Mucosa of descending colon (tissue), 3 donors: ENCODE measurements at regions not wholly inside any gene's neighbourhood (a gene's known extent, or its start where the extent isn't known, plus 50 kb on each side); places are given as distances from the start of the nearest gene placed in this dataset.

ENCODE experiments used
- ATAC-seq: fragments of 200-7000 bp; cut with Tn5 transposase; one replicate; pipeline ENCODE4 v1.9.1; 2020; ENCODE audit warnings: mild to moderate bottlenecking, moderate library complexity
- DNase-seq, 3 donors: peaks; one replicate each; pipeline ENCODE4 v3.0.0-alpha.2; 2020
- H3K36me3 ChIP-seq: fragments of 200-600 bp; one replicate; pipeline ENCODE4 v1.8.0; 2021; ENCODE audit warnings: low read depth, mild to moderate bottlenecking
- H3K4me1 ChIP-seq: fragments of 200-600 bp; one replicate; pipeline ENCODE4 v1.8.0; 2021; ENCODE audit warnings: low read depth, mild to moderate bottlenecking
- H3K4me3 ChIP-seq: fragments of 200-600 bp; one replicate; pipeline ENCODE4 v1.8.0; 2021; ENCODE audit warnings: mild to moderate bottlenecking
- H3K9me3 ChIP-seq: fragments of 200-600 bp; one replicate; pipeline ENCODE4 v1.8.0; 2021; ENCODE audit warnings: mild to moderate bottlenecking
- intact Hi-C, 2 donors: fragments of 100-400 bp; cut with DNase I in 1 of 2; cut with micrococcal nuclease in 1 of 2; formaldehyde crosslinking; loops; one replicate each; pipeline versions ENCODE4 v1.11.0 to v1.11.1; 2022; cut with DNase I, micrococcal nuclease
- TF ChIP-seq, protein P1 (sequence below): fragments of 200-600 bp; IDR thresholded peaks from one replicate; pipeline ENCODE4 v1.8.0; 2022; ENCODE audit warnings: antibody characterized with exemption, mild to moderate bottlenecking
- donor health status: DM: no; HTN: no; CAD: no; lungs with moderate emphysema.
- donor health status: DM: no; HTN: no; CAD: no.
- donor health status: DM: no; HTN: yes; CAD: no.

DNA sequence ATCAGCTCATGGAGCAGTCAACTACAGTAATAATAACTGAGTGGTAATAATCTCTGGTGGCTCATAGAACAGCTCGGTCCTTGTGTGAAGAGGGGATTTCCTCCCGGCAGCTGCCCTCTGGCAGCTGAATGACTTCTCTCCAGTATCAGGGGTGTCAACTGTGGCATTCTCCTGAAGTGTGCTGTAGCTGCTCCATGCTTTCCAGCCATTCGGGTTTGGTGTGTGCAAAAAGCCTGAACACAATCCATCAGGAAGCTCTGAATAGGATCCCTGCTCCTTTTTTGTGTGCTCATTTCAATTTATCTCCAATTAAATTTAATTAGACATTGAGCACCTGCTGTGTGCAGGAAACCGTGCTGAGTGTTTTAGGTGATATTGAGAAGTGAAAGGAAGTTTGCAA is 59.8 kb upstream of the BARX1 start:
- Histone ChIP-seq H3K4me3 (no peak overlapping the region), H3K36me3 (no peaks in the 10 kb centered on the region), H3K9me3 (no peaks in the 10 kb centered on the region), H3K4me1 (no peaks in the 10 kb centered on the region)
- TF ChIP-seq, protein P1, sequence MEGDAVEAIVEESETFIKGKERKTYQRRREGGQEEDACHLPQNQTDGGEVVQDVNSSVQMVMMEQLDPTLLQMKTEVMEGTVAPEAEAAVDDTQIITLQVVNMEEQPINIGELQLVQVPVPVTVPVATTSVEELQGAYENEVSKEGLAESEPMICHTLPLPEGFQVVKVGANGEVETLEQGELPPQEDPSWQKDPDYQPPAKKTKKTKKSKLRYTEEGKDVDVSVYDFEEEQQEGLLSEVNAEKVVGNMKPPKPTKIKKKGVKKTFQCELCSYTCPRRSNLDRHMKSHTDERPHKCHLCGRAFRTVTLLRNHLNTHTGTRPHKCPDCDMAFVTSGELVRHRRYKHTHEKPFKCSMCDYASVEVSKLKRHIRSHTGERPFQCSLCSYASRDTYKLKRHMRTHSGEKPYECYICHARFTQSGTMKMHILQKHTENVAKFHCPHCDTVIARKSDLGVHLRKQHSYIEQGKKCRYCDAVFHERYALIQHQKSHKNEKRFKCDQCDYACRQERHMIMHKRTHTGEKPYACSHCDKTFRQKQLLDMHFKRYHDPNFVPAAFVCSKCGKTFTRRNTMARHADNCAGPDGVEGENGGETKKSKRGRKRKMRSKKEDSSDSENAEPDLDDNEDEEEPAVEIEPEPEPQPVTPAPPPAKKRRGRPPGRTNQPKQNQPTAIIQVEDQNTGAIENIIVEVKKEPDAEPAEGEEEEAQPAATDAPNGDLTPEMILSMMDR = no peak
- DNase-seq (no peak), ATAC-seq (no peak)
- intact Hi-C loops = no loop called here

DNA sequence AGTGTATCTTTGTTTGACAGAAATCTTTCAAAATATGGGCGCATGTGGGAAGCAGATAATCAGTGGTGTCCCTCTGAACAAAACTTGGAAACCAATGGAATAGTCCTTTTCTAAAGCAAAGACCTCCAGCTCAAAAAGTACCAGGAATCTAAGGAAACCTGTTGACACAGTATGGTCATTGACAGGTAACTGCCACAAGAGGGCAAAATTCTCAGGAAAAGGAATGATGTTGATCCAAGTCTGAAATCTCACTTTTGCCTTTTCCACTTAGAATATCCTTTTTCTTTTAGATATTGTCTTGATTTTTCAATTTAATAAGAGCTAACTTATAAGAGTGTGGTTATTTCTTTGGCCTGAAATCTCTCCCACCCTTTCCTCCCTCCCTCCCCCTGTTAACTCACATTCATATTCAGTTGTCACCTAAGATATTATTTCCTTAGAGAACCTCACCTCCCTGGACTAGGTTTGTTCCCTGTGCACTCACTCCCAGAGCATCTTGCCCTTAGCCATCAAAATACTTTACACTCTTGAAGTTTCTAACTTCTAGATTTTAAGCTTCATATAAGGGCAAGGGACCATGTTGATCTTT is 59.0 kb upstream of the BARX1 start:
- intact Hi-C loops = no loop called here
- Histone ChIP-seq H3K4me3 (no peak overlapping the region), H3K9me3 (no peaks in the 10 kb centered on the region), H3K36me3 (no peaks in the 10 kb centered on the region), H3K4me1 (no peaks in the 10 kb centered on the region)
- TF ChIP-seq, protein P1 = peak; percentile 34
- DNase-seq (peak in 1 of 3 donors; percentile 22), ATAC-seq (no peak)

DNA sequence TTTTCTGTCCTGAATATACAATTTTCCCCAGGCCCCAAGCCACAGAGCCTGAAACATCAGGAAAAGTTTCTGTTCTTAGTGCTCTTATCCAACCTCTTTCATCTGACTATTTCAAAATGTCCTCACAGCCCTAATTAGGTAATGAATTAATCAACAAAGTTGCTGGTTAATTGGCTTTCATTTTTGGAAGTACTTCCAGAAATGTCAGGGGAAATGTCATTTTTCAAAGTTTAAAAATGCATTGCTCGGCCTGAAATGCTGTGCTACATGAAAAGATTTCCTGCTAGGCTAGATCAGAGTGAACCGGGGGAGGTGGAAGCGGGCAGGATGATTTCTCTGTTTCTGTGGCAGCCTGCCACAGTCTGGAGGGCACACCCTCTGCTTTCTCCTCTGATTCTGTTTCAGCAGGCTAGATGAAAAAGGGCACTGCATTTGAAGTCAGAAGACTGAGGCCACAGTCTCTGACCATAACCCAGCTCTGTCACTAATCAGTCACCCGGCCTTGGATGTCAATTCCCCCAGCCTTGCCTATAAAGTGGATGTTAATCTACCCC is 55.9 kb upstream of the BARX1 start:
- no peak overlapping the region for H3K4me3 ChIP-seq
- TF ChIP-seq, protein P1 = no peak
- H3K9me3 ChIP-seq = no peaks in the 10 kb centered on the region
- intact Hi-C loops = no loop called here
- H3K36me3 ChIP-seq = no peaks in the 10 kb centered on the region
- ATAC-seq (peak; percentile 65), DNase-seq (peak in 1 of 3 donors; percentile 25)
- H3K4me1 ChIP-seq = no peaks in the 10 kb centered on the region

DNA sequence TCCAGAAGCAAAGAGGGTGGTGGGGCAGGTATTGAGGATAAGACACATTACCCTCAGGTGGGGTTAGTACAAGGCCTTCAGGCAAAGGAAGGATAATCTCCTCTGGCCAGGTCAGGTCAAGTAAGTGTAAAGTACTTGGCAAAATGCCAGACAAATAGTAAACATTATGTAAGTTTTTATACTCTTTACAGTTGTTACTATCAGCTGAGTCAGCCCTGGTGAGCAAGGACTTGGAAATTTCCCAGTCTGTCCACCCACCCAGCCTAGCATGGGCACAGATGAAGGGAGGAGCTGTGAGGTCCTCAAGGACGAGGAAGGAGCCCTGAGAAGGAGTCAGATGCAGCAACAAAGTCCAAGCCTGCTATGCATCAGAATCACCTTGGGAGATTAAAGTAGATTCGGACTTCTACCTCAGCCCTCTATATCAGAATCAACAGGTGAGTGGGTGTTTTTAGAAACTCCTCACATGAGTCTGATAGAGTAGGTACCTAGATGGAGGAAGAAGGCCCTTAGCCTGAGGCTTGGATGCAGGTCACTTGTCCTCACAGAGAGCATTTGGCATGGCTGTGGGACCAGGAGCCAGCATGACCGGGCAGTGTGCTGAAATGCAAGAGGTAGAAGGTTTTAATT is 50.2 kb upstream of the BARX1 start:
- Histone ChIP-seq H3K36me3 (no peaks in the 10 kb centered on the region), H3K4me3 (no peak overlapping the region), H3K9me3 (no peaks in the 10 kb centered on the region), H3K4me1 (no peaks in the 10 kb centered on the region)
- ATAC-seq (peak; percentile 95), DNase-seq (no peak)
- TF ChIP-seq, protein P1 = no peak
- intact Hi-C loops = no loop called here
